GM18861 (cell line): ENCODE measurements at regions not wholly inside any gene's neighbourhood (a gene's known extent, or its start where the extent isn't known, plus 50 kb on each side); places are given as distances from the start of the nearest gene placed in this dataset.
A peak's percentile ranks its signal among the peaks of the same experiment; 100 is the strongest.

Experiments
- ATAC-seq: cut with Tn5 transposase; IDR thresholded peaks from one replicate; pipeline ENCODE4 v1.9.1; 2021; ENCODE audit not compliant: unreplicated experiment

DNA sequence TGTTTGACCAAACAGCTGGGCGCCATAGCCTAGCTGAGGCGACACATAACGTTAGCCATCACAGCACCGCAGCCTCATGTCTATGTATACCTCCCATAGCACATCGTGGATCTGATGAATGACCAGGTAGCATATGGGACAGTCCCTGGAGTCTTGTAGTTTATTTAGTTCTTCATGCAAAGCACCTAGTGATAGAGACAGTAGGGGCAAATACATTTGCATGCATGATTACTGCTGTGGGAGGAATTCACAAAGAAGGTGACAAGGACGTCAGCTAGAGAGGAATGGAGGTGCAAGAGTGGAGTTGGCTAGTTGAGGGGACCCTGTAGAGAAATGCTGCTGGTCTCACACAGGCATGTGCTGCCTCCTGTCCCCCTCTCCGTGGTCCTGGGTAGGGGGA, 478.9 kb upstream of the HS6ST1 start:
- ATAC-seq, result peak; percentile 26

GRCh38 chr2:128797937-128798336, 479.3 kb upstream of the HS6ST1 start:
- peak; percentile 76 for ATAC-seq

- ATAC-seq, result no peak
These were observed 480.0 kb upstream of the HS6ST1 start for GRCh38 chr2:128798502-128799283.

DNA sequence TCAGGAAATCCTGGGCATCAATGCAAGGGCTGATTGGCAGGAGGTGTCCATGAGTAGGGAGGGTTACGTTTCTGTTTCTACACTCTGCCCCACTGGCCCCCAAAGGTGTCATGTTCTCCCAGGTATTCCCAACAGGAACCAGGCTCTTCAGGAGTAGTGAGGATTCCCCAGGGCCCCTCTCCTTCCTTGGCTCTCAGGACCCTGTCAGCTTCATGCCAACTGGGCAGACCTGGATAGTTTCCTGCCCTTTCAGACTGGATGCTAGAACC, 480.6 kb upstream of the HS6ST1 start:
- no peak for ATAC-seq

GRCh38 chr2:128799730-128800129, 481.1 kb upstream of the HS6ST1 start:
- no peak for ATAC-seq

- no peak for ATAC-seq
These were observed 482.9 kb upstream of the HS6ST1 start for GRCh38 chr2:128801576-128801975.

DNA sequence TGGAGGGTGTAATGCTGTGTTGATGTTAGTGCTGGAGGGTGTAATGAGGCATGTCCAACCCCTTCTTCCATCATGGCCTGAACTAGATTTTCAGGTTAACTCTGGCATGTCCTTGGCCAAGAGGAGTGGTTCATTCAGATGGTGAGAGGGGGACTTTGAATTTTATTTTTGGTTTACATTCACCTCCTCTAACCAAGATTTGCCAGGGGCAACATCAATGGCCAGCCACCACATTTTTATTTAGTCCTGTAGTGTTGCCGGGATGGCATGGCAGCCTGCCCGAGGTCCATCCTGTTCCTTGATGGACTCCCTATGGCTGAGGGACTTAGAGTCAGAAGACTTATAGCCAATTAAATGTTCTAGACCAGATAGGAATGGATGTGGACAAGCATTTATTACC, 484.6 kb upstream of the HS6ST1 start:
- ATAC-seq, result no peak

- ATAC-seq, result no peak
These were observed 486.6 kb upstream of the HS6ST1 start for GRCh38 chr2:128805237-128805636.

DNA sequence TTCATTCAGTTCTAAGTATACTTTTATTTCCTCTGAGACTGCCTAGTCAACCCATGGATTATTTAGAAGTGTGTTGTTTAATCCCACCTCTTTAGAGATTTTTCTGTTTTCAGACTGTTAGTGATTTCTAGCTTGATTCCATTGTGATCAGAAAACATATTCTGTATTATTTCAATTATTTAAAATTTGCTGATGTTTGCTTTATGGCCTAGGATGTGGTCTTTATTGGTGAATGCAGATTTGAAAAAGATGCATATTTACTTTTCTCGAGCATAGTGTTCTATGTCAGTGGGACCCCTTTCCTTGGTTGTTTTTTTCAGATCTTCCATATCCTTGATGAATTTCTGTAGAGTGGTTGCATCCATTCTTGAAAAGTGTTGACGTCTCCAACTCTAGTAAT, 487.2 kb upstream of the HS6ST1 start:
- ATAC-seq, result no peak

DNA sequence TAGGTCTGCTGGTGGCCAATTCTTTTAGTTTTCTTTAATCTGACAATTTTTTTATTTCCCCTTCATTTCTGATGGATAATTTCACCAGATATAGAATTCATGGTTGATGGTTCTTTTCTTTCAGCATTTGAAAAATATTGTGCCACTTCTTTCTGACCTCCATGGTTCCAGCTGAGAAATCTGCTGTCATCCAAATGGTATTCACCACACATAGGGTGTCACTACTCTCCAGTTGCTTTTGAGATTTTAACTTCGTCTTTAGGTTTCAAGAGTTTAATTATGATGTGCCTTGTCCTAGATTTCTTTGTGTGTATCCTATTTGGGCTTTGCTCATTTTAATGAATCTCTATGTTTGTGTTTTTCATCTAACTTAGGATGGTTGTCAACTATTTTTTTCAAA, 488.6 kb upstream of the HS6ST1 start:
- no peak for ATAC-seq

DNA sequence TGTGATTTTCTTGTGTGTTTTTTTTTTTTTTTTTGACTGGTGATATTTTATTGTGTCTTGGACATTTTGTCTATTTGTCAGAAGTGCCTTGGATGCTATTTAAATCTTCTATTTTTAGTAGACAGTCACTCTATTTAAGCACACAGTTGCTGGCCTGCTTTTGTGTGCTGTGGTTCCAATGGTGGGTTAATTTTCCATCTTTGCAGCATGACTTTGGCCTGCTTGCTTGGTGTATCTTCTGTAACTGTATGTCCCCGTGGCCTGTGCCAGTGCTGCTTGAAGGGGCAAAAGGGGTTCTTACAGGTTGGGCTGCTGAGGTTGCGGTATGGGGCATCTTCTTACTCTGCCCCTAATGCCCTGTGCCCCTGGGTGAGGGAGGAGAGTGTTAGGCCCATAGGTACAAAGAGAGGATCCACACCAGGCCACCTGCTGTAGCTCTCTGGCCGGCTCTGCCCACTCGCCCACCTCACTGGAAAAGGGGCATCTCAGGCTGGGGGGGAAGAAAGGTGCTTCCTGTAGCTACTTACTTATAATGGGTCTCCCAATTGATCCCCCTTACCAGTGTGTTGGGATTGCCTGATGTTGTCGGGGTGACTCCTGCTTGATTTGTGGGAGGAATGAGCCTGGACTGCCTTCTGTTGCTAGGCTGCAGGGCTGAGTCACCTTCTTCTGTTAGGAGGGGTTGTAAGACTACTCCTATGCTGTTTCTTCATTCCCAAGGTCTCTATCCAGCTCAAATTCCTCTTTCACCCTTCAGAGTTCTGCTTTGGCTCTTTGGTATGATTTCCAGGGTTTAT, 490.0 kb upstream of the HS6ST1 start:
- no peak for ATAC-seq

DNA sequence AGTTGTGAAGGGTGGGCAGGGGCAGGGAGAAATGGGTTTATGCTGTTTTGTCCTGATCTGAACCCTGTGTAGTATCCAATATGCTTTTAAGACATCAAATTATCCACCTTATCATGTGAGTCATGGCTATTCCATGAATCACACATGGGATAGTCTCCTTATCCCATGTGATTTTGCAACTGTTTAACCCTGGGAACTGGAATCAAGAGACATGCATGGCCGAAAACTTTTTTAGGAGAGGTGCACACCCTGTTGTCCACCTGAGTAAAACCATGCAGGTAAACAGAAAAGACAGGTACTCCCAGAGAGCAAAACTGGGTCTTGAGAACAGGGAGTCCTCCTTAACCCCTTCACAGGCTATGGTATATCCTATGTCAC, 490.6 kb upstream of the HS6ST1 start:
- ATAC-seq, result no peak

DNA sequence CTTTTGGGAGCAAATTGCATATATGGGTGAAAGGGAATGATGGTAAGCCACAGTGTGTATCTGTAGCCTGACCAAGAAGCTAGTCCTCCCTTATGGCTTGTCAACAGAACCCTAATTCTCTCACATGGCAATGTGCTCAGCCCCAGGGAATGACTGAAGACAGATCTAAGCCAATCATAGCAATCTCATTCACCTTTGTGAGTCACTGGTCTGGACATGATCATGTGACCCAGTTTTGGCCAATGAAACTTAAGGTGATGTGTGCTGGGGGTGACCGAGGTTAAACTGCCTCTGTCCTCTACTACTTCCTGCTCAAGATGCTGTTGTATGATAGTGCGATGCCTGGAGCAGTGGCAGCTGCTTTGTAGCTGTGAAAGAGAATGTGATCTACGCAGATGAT, 491.2 kb upstream of the HS6ST1 start:
- ATAC-seq, result no peak

DNA sequence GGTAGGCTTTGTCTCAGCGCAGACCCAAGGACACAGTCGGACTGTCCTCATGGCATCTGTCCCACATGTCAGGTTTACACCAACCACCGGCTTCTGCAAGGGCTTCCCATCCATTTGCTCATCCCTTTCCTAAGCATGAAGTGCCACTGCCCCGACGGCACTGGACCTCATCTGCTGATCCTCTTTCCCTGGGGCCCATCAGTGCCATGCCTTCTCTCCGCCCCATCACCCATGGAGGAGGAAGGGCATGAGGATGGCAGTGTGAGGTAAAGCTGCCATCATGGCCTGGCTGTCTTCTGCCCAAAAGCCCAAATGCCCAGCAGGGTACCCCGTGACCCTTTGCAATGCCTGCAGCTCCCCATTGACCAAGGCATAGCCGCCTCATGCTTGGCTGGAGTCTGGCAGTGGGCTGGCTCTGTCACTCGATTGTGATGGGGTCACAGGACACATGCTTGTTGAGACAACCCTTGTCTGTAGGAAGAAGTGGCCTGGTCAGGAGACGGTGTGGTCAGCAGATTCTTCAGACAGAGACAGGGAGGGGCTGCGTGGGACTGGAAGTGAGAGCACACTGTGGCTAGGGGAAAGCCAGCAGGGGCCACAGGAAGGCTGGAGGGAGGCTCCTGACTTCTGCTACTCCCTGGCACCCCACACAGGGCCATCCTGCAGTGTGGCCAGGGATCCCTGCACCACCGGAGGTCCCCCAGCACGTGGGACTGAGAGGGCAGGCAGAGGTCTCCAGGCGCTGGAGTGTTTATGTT, 493.7 kb upstream of the HS6ST1 start:
- ATAC-seq, result no peak

DNA sequence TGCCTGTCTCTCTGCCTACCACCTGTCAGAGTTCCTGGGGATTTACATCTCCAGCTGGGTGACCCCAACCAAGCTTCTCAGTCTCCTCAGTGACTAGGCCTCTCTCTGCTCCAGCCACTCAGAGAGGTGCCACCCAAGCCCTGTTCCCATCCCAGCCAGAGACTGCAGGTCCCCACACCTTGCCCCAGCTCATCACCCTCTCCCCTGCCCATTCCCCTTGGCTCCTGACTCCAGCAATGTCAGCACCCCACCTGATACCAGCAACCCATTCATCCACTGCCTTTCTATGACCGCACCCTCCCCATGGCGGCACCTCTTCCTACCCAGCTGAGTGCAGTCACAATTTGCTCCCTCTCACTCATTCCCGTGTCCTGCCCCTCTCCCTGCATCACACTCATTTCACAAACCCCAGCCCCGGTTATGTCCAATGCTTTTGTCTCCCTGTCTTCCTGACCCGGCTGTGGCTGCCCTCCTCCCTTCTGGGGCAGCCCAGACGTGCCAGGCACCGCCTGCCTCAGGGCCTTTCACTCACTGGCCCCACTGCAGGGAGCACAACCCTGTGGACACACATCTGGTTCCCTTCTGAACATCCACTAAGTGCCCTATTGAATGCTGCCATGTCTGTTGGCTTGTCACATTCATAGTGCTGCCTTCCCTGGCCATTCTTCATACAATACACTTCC, 494.8 kb upstream of the HS6ST1 start:
- no peak for ATAC-seq

DNA sequence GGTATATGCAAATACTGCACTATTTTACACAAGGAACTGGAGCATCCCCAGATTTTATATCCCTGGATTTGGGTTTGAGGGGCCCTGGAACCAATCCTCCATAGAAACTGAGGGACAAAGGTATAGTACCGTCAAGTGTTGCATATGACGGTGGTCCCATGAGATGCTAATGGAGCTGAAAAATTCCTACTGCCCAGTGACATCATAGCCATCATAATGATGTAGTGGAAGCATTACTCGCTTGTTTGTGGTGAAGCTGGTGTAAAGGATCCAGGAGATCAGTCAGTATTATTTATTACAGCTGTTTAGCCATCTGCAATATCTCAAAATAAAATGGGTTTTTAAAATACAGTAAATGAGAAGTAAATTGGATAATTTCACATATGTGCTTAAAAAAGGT, 496.6 kb upstream of the HS6ST1 start:
- ATAC-seq, result no peak

DNA sequence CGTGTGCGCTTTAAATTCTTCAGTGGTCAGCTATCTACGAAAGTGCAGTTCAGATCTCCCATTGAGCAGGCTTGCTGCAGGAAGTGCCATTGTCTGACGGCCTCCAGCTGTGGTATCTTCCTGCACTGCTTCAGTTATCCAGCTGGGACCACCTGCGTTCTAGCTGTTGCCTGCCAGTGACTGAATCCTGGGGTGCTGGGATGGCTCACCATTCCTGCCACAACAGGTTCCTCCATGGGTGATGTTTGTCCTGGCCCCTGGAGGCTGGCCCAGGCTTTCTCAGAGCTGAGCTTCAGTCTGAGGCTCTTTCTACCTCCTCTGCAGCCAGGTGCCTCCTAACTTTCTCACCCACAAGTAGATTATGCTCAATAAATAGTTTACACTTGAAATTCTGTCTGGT, 498.5 kb upstream of the HS6ST1 start:
- no peak for ATAC-seq

GRCh38 chr2:128817813-128818212, 499.1 kb upstream of the HS6ST1 start:
- no peak for ATAC-seq

GRCh38 chr2:128818248-128818647, 499.6 kb upstream of the HS6ST1 start:
- ATAC-seq, result no peak

DNA sequence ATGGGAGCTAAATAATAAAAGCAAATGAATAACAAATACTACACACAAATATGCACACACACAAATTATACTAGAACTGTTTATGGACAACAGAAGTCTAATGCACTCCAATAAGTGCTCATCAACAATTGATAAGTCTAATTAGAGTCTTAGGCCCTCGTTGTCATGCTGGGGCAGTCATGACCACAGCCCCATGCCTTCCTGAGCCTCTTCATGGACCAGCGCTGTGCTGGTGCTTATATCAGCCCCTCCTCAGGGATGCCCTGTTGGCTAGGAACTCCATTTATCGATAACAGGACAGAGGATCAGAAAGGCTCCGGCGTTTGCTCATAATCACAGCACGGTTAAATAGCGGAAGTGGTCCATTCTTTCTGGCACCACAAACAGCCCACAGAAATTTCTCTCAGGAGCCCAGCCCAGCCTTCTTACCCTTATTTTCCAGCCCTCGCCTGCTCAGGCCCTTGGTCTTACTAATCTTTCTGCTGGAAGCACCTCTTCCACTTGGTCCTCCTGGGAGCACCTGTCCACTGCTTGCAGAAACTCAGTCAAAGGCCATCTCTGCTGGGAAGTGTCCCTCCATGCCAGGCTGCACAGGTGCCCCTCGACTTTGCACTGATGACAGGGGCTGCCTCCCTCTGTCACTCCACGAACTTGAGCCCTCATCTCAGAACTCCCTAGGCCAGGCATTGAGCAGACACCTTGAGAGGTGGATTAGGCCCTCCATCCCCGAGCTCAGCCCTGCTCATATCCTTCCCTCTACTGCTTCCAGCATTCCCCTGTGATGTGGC, 500.2 kb upstream of the HS6ST1 start:
- ATAC-seq, result no peak

DNA sequence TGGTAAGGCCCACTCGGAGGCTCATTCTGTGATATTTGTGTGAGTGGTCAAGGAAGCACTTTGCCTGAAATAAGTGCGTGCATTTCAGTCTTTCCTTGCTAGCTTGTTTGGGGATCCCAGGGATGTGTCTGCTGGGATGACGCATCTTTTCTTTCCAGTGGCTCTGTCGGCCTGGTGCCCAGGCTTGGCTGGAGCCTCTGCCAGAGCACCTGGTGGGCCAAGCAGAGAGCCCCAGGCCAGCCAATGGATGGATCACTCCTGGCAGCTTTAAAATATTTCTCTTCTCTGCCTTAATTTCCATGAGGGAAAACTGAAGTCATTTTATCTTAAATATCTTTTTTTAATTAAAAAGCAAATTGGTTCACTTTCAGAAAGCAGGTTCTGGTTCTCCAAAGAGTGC, 501.8 kb upstream of the HS6ST1 start:
- no peak for ATAC-seq
